ENCODE measurements at regions not wholly inside any gene's neighbourhood (a gene's known extent, or its start where the extent isn't known, plus 50 kb on each side); places are given as distances from the start of the nearest gene placed in this dataset.

- DNase-seq (ENCODE audit: low read depth): no peak
- TF ChIP-seq CTCF (IDR thresholded peaks at IDR 0.05; ENCODE audit: low read length, missing control alignments): no peak
- no peak overlapping the region for H3K4me3 ChIP-seq (replicated peaks; ENCODE audit: low read depth, low read length)
These were observed 77.9 kb upstream of the DPT start for GRCh38 chr1:168806952-168807351.

- H3K4me3 ChIP-seq (replicated peaks; ENCODE audit: low read depth, low read length): no peak overlapping the region
- no peak for DNase-seq (ENCODE audit: low read depth)
- TF ChIP-seq CTCF (IDR thresholded peaks at IDR 0.05; ENCODE audit: low read length, missing control alignments): no peak
These were observed 82.2 kb upstream of the DPT start for GRCh38 chr1:168811176-168811575.

GRCh38 chr1:168819668-168820067 is 90.7 kb upstream of the DPT start:
- H3K4me3 ChIP-seq (replicated peaks; ENCODE audit: low read depth, low read length): no peak overlapping the region
- no peak for DNase-seq (ENCODE audit: low read depth)
- no peak for TF ChIP-seq CTCF (IDR thresholded peaks at IDR 0.05; ENCODE audit: low read length, missing control alignments)

- DNase-seq (ENCODE audit: low read depth): no peak
- H3K4me3 ChIP-seq (replicated peaks; ENCODE audit: low read depth, low read length): no peak overlapping the region
- TF ChIP-seq CTCF (IDR thresholded peaks at IDR 0.05; ENCODE audit: low read length, missing control alignments): no peak
These were observed 92.4 kb upstream of the DPT start for GRCh38 chr1:168821434-168821833.

GRCh38 chr1:168822911-168823310 is 93.9 kb upstream of the DPT start:
- no peak for DNase-seq (ENCODE audit: low read depth)
- no peak for TF ChIP-seq CTCF (IDR thresholded peaks at IDR 0.05; ENCODE audit: low read length, missing control alignments)
- no peak overlapping the region for H3K4me3 ChIP-seq (replicated peaks; ENCODE audit: low read depth, low read length)

- TF ChIP-seq CTCF (IDR thresholded peaks at IDR 0.05; ENCODE audit: low read length, missing control alignments): no peak
- DNase-seq (ENCODE audit: low read depth): no peak
These were observed 95.0 kb upstream of the DPT start for GRCh38 chr1:168823988-168824387.

GRCh38 chr1:168824418-168825065 is 95.5 kb upstream of the DPT start:
- no peak overlapping the region for H3K4me3 ChIP-seq (replicated peaks; ENCODE audit: low read depth, low read length)
- TF ChIP-seq CTCF (IDR thresholded peaks at IDR 0.05; ENCODE audit: low read length, missing control alignments): no peak
- DNase-seq (ENCODE audit: low read depth): no peak

More at GRCh38 chr1:168823988-168824387, 95.0 kb upstream of the DPT start:
- no peak overlapping the region for H3K4me3 ChIP-seq (replicated peaks; ENCODE audit: low read depth, low read length)

Measured in fibroblast of pulmonary artery (primary cell).